HG03575 (cell line): ENCODE measurements at regions not wholly inside any gene's neighbourhood (a gene's known extent, or its start where the extent isn't known, plus 50 kb on each side); places are given as distances from the start of the nearest gene placed in this dataset.
"Not testable (repeated sequence)": the region's sequence is repeated elsewhere in the genome, so short reads cannot be mapped to it uniquely, and the experiment has no call there.

Experiments
- ATAC-seq: cut with Tn5 transposase; IDR thresholded peaks from one replicate; pipeline ENCODE4 v1.9.1; 2021; ENCODE audit not compliant: unreplicated experiment, insufficient number of reproducible peaks, low FRiP score; ENCODE audit errors: extremely low read depth

- no peak for ATAC-seq
These were observed 232.4 kb upstream of the GAS1 start for GRCh38 chr9:87179553-87180340.

DNA sequence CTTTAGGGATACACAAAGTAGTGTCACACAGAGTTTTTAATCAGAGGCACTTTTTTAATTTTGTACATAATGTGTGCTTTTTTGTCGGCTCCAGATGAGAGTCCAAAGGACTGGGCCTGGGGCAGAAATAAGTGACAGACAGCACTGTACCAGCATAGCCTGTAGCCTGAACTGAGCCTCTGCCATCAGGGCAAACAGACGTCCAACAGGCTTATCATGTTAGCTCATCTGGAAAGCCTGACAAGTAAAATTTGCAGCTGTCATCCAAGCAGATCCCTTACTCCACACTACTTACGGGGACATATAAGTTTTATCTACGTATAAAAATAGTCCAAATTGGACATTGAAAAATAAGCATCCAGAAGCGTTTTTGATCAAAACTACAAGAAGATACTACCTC lies 233.1 kb upstream of the GAS1 start:
- ATAC-seq = no peak

DNA sequence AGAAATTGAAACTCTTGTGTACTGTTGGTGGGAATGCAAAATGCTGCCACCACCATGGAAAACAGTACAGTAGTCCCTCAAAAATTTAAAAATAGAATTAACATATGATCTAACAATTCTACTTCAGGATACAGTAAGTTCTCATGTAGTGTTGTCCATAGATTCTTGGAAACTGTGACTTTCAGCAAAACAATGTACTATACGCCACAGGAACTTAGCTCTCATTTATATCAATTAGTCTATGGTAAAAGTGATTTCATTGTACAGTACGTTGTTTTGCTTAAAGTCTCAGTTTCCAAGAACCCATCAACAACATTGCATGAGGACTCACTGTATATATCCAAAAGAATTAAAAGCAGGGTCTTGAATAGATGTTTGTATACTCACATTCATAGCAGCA lies 233.5 kb upstream of the GAS1 start:
- no peak for ATAC-seq

- ATAC-seq = no peak
These were observed 234.4 kb upstream of the GAS1 start for GRCh38 chr9:87181670-87182069.

GRCh38 chr9:87184956-87185642 lies 237.8 kb upstream of the GAS1 start:
- no peak for ATAC-seq

DNA sequence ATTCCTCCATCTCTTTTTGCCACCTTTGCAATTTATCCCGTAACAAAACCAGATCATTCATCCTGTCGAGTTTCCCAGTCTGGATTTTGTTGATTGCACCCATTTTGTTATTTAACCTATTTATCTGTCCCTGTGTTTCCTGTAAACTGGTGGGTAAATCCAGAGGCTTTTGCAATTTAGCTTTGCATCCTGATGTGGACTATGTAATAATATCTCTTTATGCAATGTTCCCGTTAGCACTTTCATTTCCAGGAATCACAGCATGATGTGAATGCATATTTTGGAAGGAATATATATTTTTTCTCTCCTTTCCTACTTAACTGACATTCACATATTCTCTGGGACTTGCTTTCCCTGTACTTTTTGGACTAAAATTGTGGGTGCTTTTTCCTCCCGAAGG lies 240.3 kb upstream of the GAS1 start:
- no peak for ATAC-seq

DNA sequence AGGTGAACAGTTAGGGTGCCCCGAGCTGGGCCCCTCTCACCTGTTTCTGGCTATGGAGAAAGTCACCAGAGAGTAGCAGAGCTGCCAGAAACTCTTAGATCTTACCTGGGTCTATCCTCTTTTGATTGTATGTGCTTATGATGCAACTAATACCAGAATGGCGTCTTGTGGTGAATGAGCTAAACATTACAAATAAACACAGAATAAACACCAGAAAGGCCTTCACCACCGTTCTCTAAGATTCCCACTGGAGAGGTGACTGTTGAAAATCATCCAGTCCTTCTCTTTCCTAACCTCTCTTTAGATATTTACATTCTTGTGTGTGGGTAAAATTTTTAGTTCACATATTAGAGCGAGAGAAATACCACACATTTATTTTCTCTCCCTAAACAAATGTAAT lies 241.7 kb upstream of the GAS1 start:
- no peak for ATAC-seq

DNA sequence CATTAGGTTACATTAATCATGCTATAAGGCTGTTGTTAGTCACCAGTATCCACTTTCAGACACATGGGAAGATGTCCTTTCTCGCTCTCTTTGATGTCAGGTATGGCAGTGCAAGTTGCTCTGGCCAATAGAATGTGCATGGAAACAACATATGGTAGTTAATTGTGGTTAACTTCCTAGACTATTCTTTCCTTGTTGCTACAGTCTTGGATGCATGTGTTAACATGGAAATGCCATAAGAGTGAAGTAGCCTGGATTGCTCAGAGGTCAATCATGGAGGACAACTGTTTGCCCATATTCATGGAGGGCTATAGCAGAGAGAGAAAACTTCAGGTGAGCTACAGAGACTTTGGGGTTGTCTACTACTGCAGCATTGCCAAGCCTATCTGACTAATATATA lies 245.8 kb upstream of the GAS1 start:
- no peak for ATAC-seq

DNA sequence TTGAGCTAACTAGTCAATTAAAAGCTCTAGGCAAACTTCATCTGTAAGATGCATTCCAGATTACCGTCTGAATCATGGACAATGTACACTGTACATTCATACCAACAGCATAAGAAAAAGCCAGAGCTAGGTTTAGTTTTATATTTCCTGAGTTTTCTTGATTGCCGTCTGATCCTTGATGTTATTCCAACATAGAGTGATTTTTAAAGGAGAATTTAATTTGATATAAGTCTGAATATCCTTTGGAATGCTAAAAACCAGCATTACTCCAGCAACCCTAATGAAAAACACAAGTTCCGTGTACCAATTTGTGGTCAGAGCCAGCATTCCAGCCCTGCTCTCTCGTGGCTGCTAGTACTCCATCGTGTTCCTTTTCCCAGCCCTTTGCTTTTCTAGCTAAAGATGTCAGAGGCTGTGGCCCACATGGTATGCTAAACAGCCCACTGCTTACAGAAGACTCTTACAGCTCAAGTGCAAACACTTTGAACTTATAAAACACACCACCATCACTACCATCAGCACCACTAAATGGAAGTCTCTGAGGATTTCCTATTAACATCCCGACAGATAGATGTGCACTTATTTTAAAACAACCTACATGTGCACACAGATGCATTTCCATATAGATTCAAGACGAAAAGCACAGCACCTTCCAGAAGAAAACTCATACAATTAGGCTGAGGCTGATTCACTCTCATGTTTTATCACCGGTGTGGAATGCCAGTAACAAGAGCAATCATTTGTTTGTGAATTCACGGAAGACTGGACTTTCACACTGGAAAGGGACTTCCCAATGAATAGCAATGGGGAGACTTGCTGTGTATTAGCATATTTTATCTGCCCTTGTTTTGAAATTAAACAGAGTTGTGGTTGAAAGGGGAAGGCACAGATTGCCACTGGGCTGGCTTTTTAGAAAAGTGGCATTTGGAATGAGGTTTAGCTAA lies 246.9 kb upstream of the GAS1 start:
- no peak for ATAC-seq

GRCh38 chr9:87195306-87195705 lies 248.0 kb upstream of the GAS1 start:
- ATAC-seq = no peak

DNA sequence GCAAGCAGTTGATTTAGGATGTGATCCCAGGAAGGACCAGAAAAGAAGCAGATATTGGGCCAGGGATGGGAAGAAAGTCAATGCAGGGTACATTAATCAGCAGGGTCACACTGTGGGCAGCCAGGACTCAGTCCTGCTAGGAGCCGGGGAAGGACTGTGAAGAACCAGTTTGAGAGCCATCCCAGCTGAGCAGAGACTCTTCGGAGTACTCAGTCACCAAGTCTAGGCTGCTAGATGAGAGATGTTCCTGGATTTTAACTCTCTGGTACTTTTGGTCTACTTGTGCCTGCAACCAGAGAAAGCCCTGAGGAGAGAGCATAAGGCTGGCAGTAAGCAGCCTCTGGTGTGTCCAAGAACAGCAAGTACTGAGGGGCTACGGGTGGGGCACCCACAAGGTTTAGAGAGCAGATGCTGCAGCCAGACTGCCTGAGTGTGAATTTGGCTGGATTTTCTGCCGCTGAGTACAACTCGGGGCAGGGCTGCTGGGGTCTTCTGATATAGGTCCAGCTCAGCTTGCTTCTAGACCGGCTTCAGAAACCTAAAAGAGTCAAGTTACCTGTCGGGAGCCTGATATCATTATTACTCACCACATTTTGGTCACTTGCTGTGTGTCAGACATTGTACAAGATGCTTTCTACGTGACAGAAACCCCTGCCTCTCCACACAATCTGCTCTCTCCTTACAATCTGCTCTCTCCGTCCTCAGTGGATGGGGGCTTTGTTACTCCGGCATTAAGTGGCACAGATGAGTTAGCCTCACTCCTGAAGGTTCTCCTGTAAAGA lies 250.2 kb upstream of the GAS1 start:
- no peak for ATAC-seq

DNA sequence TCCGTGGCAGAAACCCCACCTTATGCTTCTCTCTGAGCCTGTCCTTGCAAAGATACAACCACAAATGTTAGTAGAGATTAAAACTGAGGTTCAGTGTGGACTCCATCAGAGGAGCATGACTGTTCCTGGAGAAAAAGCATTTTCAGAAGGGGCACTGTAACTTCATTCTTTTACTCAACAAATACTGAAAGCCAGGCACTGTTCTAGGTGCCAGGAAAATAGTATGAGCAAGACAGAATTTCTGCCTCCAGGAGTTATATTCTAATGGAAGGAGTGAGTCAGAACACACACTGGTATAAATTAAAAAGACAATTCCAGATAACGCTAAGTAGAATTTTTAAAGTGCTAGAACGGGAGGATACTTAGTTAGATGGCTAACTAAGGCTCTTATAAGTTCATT lies 251.4 kb upstream of the GAS1 start:
- no peak for ATAC-seq

DNA sequence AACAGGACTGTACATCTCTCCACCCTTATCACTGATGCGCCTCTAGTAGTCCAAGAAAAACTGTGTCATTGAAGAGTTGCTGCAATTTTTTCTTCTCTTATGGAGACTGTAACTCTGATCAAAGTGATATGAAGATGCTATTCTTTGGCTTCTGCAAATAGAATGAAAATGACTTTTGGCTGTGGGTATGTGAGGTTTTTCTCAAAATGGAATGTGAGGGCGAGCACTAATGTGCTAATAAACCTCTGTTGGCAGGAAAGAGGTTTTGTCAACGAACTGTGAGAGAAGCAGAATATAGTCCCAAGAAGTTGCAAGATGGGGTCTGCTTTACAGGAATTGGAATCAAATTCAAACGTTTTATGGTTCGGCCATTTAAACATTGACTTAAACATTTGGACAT lies 252.0 kb upstream of the GAS1 start:
- ATAC-seq = no peak

DNA sequence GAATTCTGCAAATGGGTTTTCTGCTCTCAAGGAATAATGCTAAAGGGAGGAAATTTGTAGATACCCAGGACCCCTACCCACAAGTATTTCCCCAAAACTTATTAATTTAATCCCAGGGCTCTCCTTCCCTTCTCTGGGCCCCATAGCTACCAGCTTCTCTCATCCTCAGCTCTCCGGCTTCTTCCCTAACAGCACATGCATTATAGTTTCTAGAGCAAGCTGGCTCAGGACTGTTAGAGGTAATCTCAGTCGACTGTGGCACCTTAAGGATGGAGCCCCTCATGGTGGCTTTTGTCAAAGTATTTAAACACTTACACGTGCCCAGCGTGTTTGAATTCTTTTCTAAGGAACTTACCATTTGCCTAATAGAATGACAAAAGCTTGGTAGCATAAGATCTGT lies 252.5 kb upstream of the GAS1 start:
- no peak for ATAC-seq

GRCh38 chr9:87201351-87201751 lies 254.0 kb upstream of the GAS1 start:
- no peak for ATAC-seq

DNA sequence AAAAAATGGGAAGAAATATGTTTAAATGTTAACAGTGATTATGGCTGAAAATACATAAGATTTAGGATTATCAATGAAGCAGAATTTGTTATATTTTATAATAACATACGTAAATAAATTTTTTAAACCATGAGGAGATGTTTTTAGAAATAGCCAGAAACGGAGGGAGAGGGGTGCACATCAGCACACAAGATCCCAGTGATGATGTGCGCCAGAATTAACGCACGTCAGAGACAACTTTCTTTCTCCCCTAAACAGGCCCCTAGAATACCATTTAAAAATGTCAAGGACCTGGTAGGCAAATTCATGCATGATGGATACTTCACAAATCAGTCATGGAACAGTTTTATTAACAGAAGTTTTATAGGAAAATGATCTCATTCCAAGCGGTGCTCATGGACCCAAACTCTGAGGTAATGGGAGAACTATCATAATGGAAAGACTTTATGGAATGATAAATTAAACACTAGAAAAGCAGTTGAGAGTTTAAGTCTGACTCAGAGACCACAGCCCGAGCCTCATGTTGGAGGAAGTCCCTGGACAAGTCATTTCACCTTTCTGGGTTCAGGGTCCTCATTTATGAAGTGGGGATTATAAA lies 258.9 kb upstream of the GAS1 start:
- ATAC-seq = no peak

DNA sequence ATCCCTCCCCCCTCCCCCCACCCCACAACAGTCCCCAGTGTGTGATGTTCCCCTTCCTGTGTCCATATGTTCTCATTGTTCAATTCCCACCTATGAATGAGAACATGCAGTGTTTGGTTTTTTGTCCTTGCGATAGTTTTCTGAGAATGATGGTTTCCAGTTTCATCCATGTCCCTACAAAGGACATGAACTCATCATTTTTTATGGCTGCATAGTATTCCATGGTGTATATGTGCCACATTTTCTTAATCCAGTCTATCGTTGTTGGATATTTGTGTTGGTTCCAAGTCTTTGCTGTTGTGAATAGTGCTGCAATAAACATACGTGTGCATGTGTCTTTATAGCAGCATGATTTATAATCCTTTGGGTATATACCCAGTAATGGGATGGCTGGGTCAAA lies 263.4 kb upstream of the GAS1 start:
- not testable (repeated sequence) for ATAC-seq

GRCh38 chr9:87211669-87212068 lies 264.4 kb upstream of the GAS1 start:
- no peak for ATAC-seq

- ATAC-seq = no peak
These were observed 265.3 kb upstream of the GAS1 start for GRCh38 chr9:87212605-87213021.
